GDM1 (cell line): ENCODE measurements at regions not wholly inside any gene's neighbourhood (a gene's known extent, or its start where the extent isn't known, plus 50 kb on each side); places are given as distances from the start of the nearest gene placed in this dataset.

ENCODE experiments used
- DNase-seq: peaks from one replicate; lab custom pipeline; 2025; lab: John Stamatoyannopoulos, UW

DNA sequence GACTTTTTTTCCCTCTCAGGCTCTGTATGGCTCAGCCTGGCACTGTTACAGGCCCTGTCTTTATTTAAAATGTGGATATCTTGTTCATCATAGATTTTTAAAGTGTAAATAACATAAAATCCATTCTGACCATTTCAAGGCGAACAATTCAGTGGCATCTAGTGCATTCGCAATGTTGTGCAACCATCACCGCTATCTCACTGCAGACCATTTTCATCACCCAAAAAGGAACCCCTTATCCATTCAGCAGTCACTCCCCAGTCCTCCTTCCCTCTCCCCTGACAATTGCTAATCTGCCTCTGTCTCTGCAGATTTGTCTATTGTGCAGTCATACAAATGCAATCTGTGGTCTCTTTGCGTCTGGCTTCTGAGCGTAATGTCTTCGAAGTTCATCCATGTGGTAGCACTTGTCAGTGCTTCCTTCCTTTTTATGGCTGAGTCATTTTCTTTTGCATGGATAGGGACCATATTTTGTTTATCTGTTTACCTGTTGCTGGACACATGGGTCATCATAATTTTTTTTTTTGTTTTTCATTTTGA lies 148.8 kb upstream of the LHX5 start:
- no peak for DNase-seq

DNA sequence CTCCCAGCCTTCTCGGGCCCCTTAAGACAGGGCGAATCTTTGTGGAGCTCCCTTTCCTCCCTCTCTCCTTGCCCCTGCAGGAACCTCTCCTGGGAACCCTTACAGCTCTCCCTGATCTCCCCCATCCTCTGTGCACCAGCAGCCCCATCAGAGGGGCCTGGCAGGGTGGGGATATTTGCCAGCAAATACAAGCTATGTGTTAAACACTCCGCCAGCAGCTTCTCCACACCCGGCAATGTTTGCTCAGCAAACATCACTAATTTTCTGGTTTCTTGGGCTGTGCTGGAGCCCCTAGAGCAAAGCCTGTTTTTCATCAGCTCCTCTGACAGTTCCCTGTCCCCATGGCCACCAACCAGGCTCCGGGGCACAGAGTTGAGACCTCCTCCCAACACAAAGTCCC lies 147.5 kb upstream of the LHX5 start:
- DNase-seq, result no peak

- no peak for DNase-seq
Observed at GRCh38 chr12:113613414-113613813, 141.7 kb upstream of the LHX5 start.

GRCh38 chr12:113612793-113613192 lies 141.1 kb upstream of the LHX5 start:
- no peak for DNase-seq

- DNase-seq, result no peak
Observed at GRCh38 chr12:113612076-113612728, 140.5 kb upstream of the LHX5 start.

- no peak for DNase-seq
Observed at GRCh38 chr12:113611652-113612051, 140.0 kb upstream of the LHX5 start.

GRCh38 chr12:113610698-113611097 lies 139.0 kb upstream of the LHX5 start:
- no peak for DNase-seq

DNA sequence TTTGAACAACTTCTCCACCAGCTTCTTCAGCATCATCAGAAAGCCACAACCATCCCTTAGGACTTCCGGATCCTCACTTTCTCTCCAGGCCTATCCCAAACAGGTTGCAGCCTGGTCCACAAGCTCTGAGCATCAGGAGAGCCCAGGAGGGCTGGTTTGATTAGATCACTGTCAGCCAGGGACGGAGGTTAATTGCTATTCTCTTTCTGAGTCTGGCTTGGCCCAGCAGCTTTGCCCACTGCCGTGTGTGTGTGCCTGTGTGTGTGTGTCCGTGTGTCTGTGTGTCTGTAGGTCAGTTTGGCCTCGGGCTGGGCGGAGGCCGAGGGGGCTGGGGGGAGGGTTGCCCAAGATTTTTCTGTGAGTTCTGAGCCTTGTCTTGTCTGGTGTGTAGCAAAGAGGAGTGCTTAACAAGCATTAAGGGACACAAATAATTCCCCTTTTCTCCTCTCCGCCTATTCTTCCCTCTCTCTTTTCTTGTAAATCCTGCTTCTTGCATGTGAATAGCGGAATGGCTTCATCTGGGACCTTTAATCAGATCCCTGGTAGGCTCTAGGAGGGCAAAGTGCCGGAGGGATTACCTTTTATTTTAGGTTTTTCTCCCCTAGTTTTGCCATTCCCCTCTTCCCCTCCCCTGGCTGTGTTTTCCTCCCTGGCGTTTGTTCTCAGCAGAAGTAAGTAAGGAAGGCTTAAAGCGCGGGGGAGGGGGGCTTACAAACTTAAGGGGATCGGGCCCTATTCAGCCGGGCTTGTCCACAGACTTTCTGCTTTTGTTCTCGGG lies 138.2 kb upstream of the LHX5 start:
- DNase-seq, result no peak

DNA sequence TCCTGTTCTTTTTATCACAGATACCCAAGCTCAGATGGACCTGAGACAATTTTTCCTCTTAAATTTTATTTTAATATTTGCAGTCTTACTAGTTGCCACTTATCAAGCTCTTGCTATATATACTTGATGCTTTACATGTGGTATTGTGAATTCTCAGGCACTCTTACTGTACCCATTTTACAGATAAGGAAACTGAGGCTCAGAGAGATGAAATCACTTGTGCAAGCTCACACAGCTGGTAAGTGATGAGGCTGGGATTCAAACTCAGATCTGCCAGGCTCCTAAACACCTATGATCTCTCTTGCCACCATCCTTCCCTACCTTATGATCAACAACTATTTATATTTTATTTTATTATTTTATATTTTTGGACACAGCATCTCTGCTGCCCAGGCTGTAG lies 133.0 kb upstream of the LHX5 start:
- no peak for DNase-seq

DNA sequence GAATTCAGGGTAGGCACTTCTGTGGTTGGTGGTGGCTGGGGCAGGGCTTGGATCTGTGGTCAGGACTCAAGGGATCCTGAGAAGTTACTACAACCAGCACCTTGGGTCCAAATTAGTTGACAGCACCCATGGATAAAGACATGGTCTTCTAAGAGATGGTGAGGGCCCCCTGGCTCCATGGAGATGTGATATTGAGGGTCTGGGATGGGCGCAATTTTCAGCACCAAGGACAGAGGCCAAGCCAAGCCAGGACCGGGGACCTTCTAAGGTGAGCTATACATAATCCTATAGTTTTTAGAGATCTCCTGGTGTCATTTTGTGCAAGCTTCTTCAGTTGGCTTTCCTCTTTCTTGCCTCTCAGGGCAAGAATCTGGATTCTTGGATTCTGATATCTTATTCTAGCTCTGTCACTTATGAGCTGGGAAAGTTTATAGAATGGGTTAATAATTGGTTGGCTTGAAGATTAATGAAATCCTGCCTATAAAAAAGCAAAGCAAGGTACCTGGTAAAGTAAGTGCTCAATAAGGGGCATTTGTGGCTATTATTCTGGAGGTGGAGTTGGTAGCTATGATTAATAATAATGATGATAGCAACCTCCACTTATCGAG lies 130.1 kb upstream of the LHX5 start:
- DNase-seq, result no peak

- DNase-seq, result no peak
Observed at GRCh38 chr12:113598815-113599406, 127.2 kb upstream of the LHX5 start.

GRCh38 chr12:113594967-113595366 lies 123.3 kb upstream of the LHX5 start:
- no peak for DNase-seq

DNA sequence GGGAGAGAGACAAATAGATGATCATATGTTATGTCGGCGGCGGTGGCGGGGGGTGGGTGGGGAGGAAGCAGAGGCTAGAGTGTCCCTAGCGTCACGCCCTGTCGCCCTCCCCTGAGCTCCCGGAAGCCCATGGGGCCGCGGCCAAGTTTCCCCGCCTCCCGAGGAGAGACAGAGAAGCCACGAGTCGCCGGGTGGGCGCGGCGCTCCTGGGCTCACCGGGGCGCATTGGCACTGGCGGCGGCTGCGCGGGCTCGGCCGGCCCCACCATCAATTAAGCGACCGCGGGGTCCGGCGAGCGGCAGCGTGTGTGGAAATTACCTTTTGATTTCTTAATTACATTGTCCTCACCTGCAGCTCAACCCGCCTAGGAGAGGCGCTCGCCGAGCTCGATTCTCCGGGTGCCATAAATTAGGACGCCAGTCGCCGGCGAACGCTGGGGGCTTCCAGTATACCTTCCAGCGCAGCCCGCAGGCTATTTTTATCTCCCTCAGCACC lies 119.9 kb upstream of the LHX5 start:
- DNase-seq, result peak; percentile 6

GRCh38 chr12:113589437-113589836 lies 117.8 kb upstream of the LHX5 start:
- no peak for DNase-seq

- no peak for DNase-seq
Observed at GRCh38 chr12:113587720-113588119, 116.0 kb upstream of the LHX5 start.

DNA sequence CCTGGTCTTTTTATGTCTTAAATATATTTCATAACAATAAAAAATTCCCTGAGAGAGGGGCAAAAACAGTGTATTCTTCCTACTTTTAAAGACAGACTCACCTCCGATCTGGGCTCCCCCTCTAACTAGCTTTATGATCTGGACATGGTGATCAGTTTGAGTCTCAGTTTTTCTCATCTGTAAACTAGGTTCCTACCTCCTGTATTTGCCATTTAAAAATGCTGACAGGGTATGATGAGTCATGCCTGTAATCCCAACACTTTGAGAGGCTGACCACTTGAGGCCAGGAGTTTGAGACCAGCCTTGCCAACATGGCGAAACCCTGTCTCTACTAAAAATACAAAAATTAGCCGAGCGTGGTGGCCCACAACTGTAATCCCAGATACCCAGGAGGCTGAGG lies 114.8 kb upstream of the LHX5 start:
- no peak for DNase-seq

GRCh38 chr12:113582521-113583218 lies 111.0 kb upstream of the LHX5 start:
- DNase-seq, result no peak

- DNase-seq, result no peak
Observed at GRCh38 chr12:113581342-113581741, 109.7 kb upstream of the LHX5 start.

DNA sequence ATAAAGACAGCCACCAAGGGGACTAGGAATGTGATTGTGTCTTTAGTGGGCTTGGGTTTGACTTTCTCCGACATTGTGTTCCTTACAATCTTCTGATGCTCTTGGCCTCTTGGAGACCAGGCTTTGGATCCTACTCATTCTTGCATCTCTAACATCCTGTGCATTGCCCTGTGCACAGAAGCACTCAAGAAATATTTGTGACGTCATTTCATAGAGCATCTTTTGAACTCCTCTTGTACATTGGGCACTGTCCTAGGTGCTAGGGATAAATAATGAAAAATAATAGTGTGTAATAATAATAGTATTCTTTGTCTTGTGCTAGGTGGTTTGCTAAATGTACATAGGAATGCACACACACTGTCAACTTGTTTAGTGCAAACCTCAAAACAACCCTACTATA lies 108.8 kb upstream of the LHX5 start:
- no peak for DNase-seq

- no peak for DNase-seq
Observed at GRCh38 chr12:113577464-113578129, 105.9 kb upstream of the LHX5 start.

DNA sequence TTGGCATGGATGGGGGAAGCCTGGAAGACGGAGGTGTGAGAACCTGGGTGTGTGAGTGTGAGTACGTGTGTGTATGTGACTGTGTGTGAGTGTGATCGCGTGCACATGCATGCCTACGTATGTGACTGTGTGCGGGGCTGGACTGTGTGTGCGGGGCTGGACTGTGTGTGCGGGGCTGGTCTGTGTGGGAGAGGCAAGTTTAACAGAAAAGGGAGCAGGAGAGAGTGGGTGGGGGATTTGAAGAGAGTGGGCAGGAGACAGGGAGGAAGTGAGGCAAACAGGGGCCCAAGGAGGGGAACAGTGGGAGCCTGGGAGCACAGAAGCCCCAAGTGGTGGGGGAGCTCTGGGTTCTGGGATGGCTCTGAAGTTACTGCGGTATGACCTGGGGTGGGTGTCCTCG lies 103.7 kb upstream of the LHX5 start:
- no peak for DNase-seq
